GM21529 (cell line): ENCODE measurements at regions not wholly inside any gene's neighbourhood (a gene's known extent, or its start where the extent isn't known, plus 50 kb on each side); places are given as distances from the start of the nearest gene placed in this dataset.
"Not testable (repeated sequence)": the region's sequence is repeated elsewhere in the genome, so short reads cannot be mapped to it uniquely, and the experiment has no call there.

Experiments used
- ATAC-seq: cut with Tn5 transposase; IDR thresholded peaks from one replicate; pipeline ENCODE4 v1.9.1; 2021; ENCODE audit not compliant: unreplicated experiment

GRCh38 chr3:90180096-90180495, 1072.7 kb downstream of the EPHA3 start:
- ATAC-seq, result no peak

- no peak for ATAC-seq
These were observed 1073.1 kb downstream of the EPHA3 start for GRCh38 chr3:90180543-90180942.

- ATAC-seq, result peak; percentile 86
These were observed 1075.0 kb downstream of the EPHA3 start for GRCh38 chr3:90182291-90182976.

GRCh38 chr3:90184861-90185260, 1077.4 kb downstream of the EPHA3 start:
- no peak for ATAC-seq

- ATAC-seq, result not testable (repeated sequence)
These were observed 1090.0 kb downstream of the EPHA3 start for GRCh38 chr3:90197383-90197782.

- not testable (repeated sequence) for ATAC-seq
These were observed 1095.5 kb downstream of the EPHA3 start for GRCh38 chr3:90202931-90203330.

GRCh38 chr3:90206482-90206881, 1099.1 kb downstream of the EPHA3 start:
- ATAC-seq, result not testable (repeated sequence)

- not testable (repeated sequence) for ATAC-seq
These were observed 1100.1 kb downstream of the EPHA3 start for GRCh38 chr3:90207353-90208097.

GRCh38 chr3:90221900-90222299, 1114.5 kb downstream of the EPHA3 start:
- ATAC-seq, result no peak

GRCh38 chr3:90241481-90241880, 1134.1 kb downstream of the EPHA3 start:
- no peak for ATAC-seq

GRCh38 chr3:90253131-90253530, 1145.7 kb downstream of the EPHA3 start:
- no peak for ATAC-seq

GRCh38 chr3:90261481-90262433, 1154.3 kb downstream of the EPHA3 start:
- no peak for ATAC-seq
